CD14-positive monocyte (primary cell): ENCODE measurements at regions not wholly inside any gene's neighbourhood (a gene's known extent, or its start where the extent isn't known, plus 50 kb on each side); places are given as distances from the start of the nearest gene placed in this dataset.

Experiments used
- DNase-seq, 3 donors: peaks; one replicate each; pipeline ENCODE4 v3.0.0-alpha.2; 2011 to 2022
- H2AFZ ChIP-seq: 2 replicates; pipeline ENCODE4 v1.6.0; 2012; ENCODE audit warnings: mild to moderate bottlenecking, low read depth, low read length, inconsistent platforms; ENCODE audit not compliant: insufficient read depth, poor library complexity, severe bottlenecking
- H3K27ac ChIP-seq, 2 donors: 1 replicate in 1 of 2; 2 replicates in 1 of 2; pipeline ENCODE4 v1.5.1; 2012 to 2013; ENCODE audit warnings: low read length in 2 of 2, control low read depth in 1 of 2, inconsistent platforms in 1 of 2, low read depth in 1 of 2, mild to moderate bottlenecking in 1 of 2
- H3K27me3 ChIP-seq, 2 donors: one replicate each; pipeline versions ENCODE4 v1.6.0 to v1.6.1; 2011 to 2013; ENCODE audit warnings: low read length in 2 of 2; ENCODE audit not compliant: control insufficient read depth in 2 of 2, insufficient read depth in 2 of 2
- H3K36me3 ChIP-seq, 2 donors: replicated peaks in 1 of 2; 1 replicate in 1 of 2; 2 replicates in 1 of 2; pipeline versions ENCODE4 v1.5.1 to v1.6.1; 2012 to 2013; ENCODE audit warnings: low read length in 2 of 2, control low read depth in 1 of 2, inconsistent platforms in 1 of 2, mild to moderate bottlenecking in 1 of 2; ENCODE audit not compliant: insufficient read depth in 2 of 2, control insufficient read depth in 1 of 2
- H3K4me1 ChIP-seq, 2 donors: 1 replicate in 1 of 2; 2 replicates in 1 of 2; pipeline versions ENCODE4 v1.5.1 to v1.6.1; 2012 to 2013; ENCODE audit warnings: low read length in 2 of 2, control low read depth in 1 of 2, inconsistent platforms in 1 of 2, mild to moderate bottlenecking in 1 of 2, moderate library complexity in 1 of 2; ENCODE audit not compliant: insufficient read depth in 2 of 2, control insufficient read depth in 1 of 2
- H3K4me2 ChIP-seq: replicated peaks from 2 replicates; pipeline ENCODE3; 2012; ENCODE audit warnings: low read length, moderate library complexity, mild to moderate bottlenecking; ENCODE audit not compliant: poor library complexity, severe bottlenecking; ENCODE audit errors: extremely low read depth
- H3K4me3 ChIP-seq, 3 experiments: fragments of 200-600 bp in 1 of 3; sonication (generic) in 1 of 3; replicated peaks in 1 of 3; 1 replicate in 2 of 3; 2 replicates in 1 of 3; pipeline ENCODE4 v1.5.1; 2011 to 2013; ENCODE audit warnings: low read length in 3 of 3, mild to moderate bottlenecking in 3 of 3, control low read depth in 2 of 3, low read depth in 2 of 3, inconsistent platforms in 1 of 3, moderate library complexity in 1 of 3
- H3K79me2 ChIP-seq: 2 replicates; pipeline ENCODE4 v1.6.0; 2012; ENCODE audit warnings: mild to moderate bottlenecking, control low read depth, inconsistent platforms, low read length, moderate library complexity; ENCODE audit not compliant: insufficient read depth
- H3K9ac ChIP-seq: 2 replicates; pipeline ENCODE4 v1.6.0; 2017; ENCODE audit warnings: low read length, mild to moderate bottlenecking; ENCODE audit not compliant: insufficient read depth, poor library complexity, severe bottlenecking
- H3K9me3 ChIP-seq, 2 donors: replicated peaks in 1 of 2; 1 replicate in 1 of 2; 2 replicates in 1 of 2; pipeline versions ENCODE4 v1.5.1 to v1.6.1; 2012 to 2013; ENCODE audit warnings: low read length in 2 of 2, control low read depth in 1 of 2; ENCODE audit not compliant: control insufficient read depth in 1 of 2, insufficient read depth in 1 of 2
- H4K20me1 ChIP-seq: 2 replicates; pipeline ENCODE4 v1.6.0; 2012; ENCODE audit warnings: mild to moderate bottlenecking, low read length, control low read depth, moderate library complexity; ENCODE audit not compliant: insufficient read depth
- H3K27ac Mint-ChIP-seq, 7 donors: one replicate each; pipeline ENCODE4 v1.8.0; 2020; ENCODE audit warnings: mild to moderate bottlenecking in 7 of 7, mixed read lengths in 7 of 7, moderate library complexity in 6 of 7, inconsistent platforms in 2 of 7
- H3K27me3 Mint-ChIP-seq, 3 donors: one replicate each; pipeline ENCODE4 v1.8.0; 2021 to 2022; ENCODE audit warnings: low read depth in 3 of 3, mild to moderate bottlenecking in 3 of 3, mixed read lengths in 3 of 3, moderate library complexity in 3 of 3, inconsistent platforms in 1 of 3
- H3K36me3 Mint-ChIP-seq, 2 donors: one replicate each; pipeline ENCODE4 v1.8.0; 2020; ENCODE audit warnings: mixed read lengths in 2 of 2, inconsistent platforms in 1 of 2, mild to moderate bottlenecking in 1 of 2
- H3K4me1 Mint-ChIP-seq: one replicate; pipeline ENCODE4 v1.8.0; 2020; ENCODE audit warnings: mild to moderate bottlenecking, mixed read lengths
- H3K4me3 Mint-ChIP-seq, 2 donors: one replicate each; pipeline ENCODE4 v1.8.0; 2020; ENCODE audit warnings: mild to moderate bottlenecking in 2 of 2, mixed read lengths in 2 of 2, moderate library complexity in 1 of 2
- H3K9me3 Mint-ChIP-seq, 7 donors: one replicate each; pipeline ENCODE4 v1.8.0; 2020 to 2022; ENCODE audit warnings: mixed read lengths in 7 of 7, mild to moderate bottlenecking in 6 of 7, moderate library complexity in 6 of 7, inconsistent platforms in 2 of 7
- WGBS: methylation state at CpG from one replicate; pipeline ENCODE4 v1.1.5; 2013; ENCODE audit warnings: missing lambda C conversion rate; ENCODE audit not compliant: insufficient coverage; 5-methylcytosine and 5-hydroxymethylcytosine counted together
- intact Hi-C, 2 donors: fragments of 100-400 bp; cut with micrococcal nuclease; formaldehyde crosslinking; loops; one replicate each; pipeline versions ENCODE4 v1.15.0 to v1.15.1; 2023
- TF ChIP-seq, protein P1 (sequence below): fragments of 200-600 bp; IDR thresholded peaks from one replicate; pipeline ENCODE4 v1.8.0; 2022; ENCODE audit warnings: antibody characterized with exemption, mild to moderate bottlenecking

DNA sequence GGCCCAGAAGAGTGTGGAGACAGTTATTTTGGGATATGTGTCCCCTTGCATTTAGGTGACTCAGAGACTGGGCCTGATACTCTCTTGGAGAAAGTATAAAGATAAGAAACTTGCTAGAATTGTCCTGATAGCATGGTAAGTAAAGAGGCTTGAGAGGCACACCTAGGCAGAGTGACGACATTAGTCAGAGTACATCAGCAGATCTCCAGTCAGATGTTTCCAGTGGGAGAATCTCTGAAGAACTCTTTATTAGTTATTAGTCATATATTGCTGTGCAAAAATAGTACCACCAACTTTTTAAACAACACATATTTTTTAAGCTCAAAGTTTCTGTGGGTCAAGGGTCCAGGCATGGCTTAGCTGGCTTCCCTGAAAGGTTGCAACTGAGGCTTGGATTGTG, 182.6 kb downstream of the NEBL start:
- TF ChIP-seq, protein P1, sequence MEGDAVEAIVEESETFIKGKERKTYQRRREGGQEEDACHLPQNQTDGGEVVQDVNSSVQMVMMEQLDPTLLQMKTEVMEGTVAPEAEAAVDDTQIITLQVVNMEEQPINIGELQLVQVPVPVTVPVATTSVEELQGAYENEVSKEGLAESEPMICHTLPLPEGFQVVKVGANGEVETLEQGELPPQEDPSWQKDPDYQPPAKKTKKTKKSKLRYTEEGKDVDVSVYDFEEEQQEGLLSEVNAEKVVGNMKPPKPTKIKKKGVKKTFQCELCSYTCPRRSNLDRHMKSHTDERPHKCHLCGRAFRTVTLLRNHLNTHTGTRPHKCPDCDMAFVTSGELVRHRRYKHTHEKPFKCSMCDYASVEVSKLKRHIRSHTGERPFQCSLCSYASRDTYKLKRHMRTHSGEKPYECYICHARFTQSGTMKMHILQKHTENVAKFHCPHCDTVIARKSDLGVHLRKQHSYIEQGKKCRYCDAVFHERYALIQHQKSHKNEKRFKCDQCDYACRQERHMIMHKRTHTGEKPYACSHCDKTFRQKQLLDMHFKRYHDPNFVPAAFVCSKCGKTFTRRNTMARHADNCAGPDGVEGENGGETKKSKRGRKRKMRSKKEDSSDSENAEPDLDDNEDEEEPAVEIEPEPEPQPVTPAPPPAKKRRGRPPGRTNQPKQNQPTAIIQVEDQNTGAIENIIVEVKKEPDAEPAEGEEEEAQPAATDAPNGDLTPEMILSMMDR, result no peak
- Histone ChIP-seq H3K4me2 (no peak overlapping the region), H3K36me3 (no peaks in the 10 kb centered on the region), H2AFZ (no peak overlapping the region), H3K4me3 (no peak overlapping the region), H3K27ac (no peak overlapping the region), H3K9me3 (peaks cover 0 to 7% of the 10 kb centered on the region in 2 donors), H3K4me1 (no peaks in the 10 kb centered on the region), H3K9ac (no peak overlapping the region), H3K27me3 (no peaks in the 10 kb centered on the region), H4K20me1 (no peaks in the 10 kb centered on the region), H3K79me2 (no peaks in the 10 kb centered on the region)
- H3K4me1 Mint-ChIP-seq, result no peaks in the 10 kb centered on the region
- no peak for DNase-seq
- intact Hi-C loops, result no loop called here
- H3K9me3 Mint-ChIP-seq, result peaks cover 5 to 12% (median 8%) of the 10 kb centered on the region in 7 donors
- H3K27ac Mint-ChIP-seq, result no peak overlapping the region
- no peak overlapping the region for H3K4me3 Mint-ChIP-seq
- no peaks in the 10 kb centered on the region for H3K36me3 Mint-ChIP-seq
- H3K27me3 Mint-ChIP-seq, result peaks cover 0 to 2% (median 0%) of the 10 kb centered on the region in 3 donors
- WGBS, result no CpG with 5 or more reads among the region's 1 CpG

DNA sequence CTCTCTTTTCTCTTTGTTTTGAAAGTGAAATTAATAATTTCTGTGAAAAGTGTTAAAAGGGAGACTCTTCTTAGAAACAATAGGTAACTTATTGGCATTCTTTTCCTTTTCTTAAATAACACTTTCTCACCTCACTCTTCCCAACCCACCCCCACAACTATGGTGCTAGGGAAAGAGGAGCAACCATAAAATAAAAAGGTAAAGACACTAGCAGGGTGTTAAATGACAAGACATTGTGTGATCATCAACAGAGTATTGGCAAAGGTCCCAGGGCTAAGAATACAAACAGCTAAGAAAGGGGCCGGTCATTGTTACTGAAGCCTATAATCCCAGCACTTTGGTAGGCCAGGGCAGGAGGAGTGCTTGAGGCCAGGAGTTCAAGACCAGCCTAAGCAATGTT, 183.7 kb downstream of the NEBL start:
- Histone ChIP-seq H3K4me1 (no peaks in the 10 kb centered on the region), H3K4me3 (no peak overlapping the region), H3K27me3 (no peaks in the 10 kb centered on the region), H3K9ac (no peak overlapping the region), H3K36me3 (no peaks in the 10 kb centered on the region), H3K9me3 (peaks cover 4 to 12% of the 10 kb centered on the region in 2 donors), H2AFZ (no peak overlapping the region), H3K27ac (no peak overlapping the region), H4K20me1 (no peaks in the 10 kb centered on the region), H3K4me2 (no peak overlapping the region), H3K79me2 (no peaks in the 10 kb centered on the region)
- TF ChIP-seq, protein P1, result no peak
- Mint-ChIP-seq H3K9me3 (peaks cover 5 to 15% (median 10%) of the 10 kb centered on the region in 7 donors), H3K27ac (no peak overlapping the region), H3K36me3 (no peaks in the 10 kb centered on the region), H3K27me3 (peaks cover 0 to 2% (median 0%) of the 10 kb centered on the region in 3 donors), H3K4me3 (no peak overlapping the region), H3K4me1 (no peaks in the 10 kb centered on the region)
- intact Hi-C loops, result no loop called here
- 100% methylated on average over 1 of the region's 1 CpG for WGBS
- DNase-seq, result no peak
